HG02973 (cell line): ENCODE measurements at regions not wholly inside any gene's neighbourhood (a gene's known extent, or its start where the extent isn't known, plus 50 kb on each side); places are given as distances from the start of the nearest gene placed in this dataset.
"Not testable (repeated sequence)": the region's sequence is repeated elsewhere in the genome, so short reads cannot be mapped to it uniquely, and the experiment has no call there.

ENCODE experiments used
- ATAC-seq: cut with Tn5 transposase; IDR thresholded peaks from one replicate; pipeline ENCODE4 v1.9.1; 2021; ENCODE audit warnings: moderate library complexity; ENCODE audit not compliant: unreplicated experiment

- ATAC-seq: no peak
Observed at GRCh38 chr17:34045990-34046389, 209.1 kb upstream of the CCL2 start.

DNA sequence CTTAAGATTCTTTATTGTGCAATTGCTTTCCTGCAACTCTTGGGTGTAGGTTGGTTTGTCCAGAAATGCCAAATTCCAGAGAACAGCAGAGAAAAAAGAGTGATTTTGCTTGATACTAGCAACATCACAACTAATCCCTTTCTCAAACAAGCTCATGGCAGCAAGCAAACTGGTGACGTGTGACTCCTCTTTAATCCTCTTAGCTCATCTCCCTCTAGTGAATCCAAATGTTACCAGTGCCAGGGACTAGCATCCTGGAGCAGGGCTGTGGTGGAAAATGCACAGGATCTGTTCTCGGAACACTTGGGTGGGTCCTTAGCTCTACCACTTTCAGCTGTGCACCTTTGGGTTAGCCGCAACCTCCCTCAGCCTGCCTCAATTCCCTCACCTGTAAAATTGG lies 204.0 kb upstream of the CCL2 start:
- ATAC-seq: no peak

GRCh38 chr17:34054495-34054894 lies 200.6 kb upstream of the CCL2 start:
- ATAC-seq: no peak

- ATAC-seq: no peak
Observed at GRCh38 chr17:34055606-34056005, 199.5 kb upstream of the CCL2 start.

DNA sequence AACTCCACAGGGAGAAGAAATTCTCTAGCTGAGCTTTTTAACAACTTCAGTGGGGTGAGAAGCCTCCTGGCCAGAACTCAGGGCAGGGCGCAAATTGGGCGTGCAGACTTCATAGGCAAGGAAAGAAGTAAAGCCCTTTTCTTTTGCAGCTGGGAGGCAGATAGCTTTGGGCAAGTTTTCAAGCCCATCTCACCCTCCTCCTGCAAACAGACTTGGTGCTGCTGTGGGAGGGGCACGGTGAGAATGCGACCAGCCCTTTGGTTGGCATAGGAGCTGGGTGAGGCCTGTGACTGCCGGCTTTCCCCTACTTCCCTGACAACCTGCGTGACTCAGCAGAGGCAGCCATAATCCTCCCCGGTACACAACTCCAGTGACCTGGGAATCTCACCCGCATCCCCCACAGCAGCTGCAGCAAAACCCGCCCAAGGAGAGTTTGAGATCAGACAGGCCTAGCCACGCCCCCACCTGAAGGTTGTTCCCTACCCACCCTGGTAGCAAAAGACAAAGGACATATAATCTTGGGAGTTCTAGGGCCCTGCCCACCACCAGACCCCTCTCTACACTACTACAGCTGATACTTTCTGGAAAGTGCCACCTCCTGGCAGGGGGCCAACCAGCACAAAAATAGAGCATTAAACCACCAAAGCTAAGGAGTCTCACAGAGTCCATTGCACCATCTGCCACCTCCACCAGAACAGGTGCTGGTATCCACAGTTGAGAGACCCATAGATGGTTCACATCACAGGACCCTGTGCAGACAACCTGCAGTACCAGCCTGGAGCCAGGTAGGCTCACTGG lies 195.5 kb upstream of the CCL2 start:
- ATAC-seq: no peak

- ATAC-seq: no peak
Observed at GRCh38 chr17:34066528-34066927, 188.6 kb upstream of the CCL2 start.

- ATAC-seq: no peak
Observed at GRCh38 chr17:34067011-34067410, 188.1 kb upstream of the CCL2 start.

- ATAC-seq: no peak
Observed at GRCh38 chr17:34068571-34068970, 186.5 kb upstream of the CCL2 start.

- no peak for ATAC-seq
Observed at GRCh38 chr17:34070712-34071111, 184.4 kb upstream of the CCL2 start.

GRCh38 chr17:34071886-34072420 lies 183.1 kb upstream of the CCL2 start:
- ATAC-seq: no peak

- ATAC-seq: no peak
Observed at GRCh38 chr17:34075076-34075475, 180.0 kb upstream of the CCL2 start.

GRCh38 chr17:34076743-34077631 lies 178.1 kb upstream of the CCL2 start:
- ATAC-seq: no peak

GRCh38 chr17:34081269-34081668 lies 173.8 kb upstream of the CCL2 start:
- ATAC-seq: no peak

- no peak for ATAC-seq
Observed at GRCh38 chr17:34082404-34082803, 172.7 kb upstream of the CCL2 start.

GRCh38 chr17:34089042-34089441 lies 166.0 kb upstream of the CCL2 start:
- not testable (repeated sequence) for ATAC-seq

GRCh38 chr17:34090593-34090992 lies 164.5 kb upstream of the CCL2 start:
- no peak for ATAC-seq

DNA sequence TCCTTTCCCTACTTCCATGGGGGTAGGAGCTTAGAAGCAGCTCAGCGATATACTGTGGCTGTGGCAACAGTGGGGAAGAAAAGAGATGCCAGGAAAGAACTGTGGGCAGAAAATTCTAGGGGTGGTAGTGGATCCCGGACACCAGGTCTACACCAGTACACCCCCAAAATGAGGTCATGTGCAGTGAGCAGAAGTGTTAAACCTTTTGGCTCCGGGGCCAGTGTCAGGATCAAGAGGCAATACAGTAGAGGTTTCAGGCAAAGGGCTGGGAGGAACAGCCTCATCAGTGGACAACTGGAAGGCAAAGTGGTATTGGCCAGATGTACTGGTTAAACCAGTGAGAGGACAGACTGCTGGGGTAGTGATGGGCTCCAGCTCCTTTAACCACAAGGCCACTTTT lies 163.1 kb upstream of the CCL2 start:
- no peak for ATAC-seq

GRCh38 chr17:34095106-34095505 lies 160.0 kb upstream of the CCL2 start:
- ATAC-seq: no peak

GRCh38 chr17:34098699-34099098 lies 156.4 kb upstream of the CCL2 start:
- ATAC-seq: no peak

- no peak for ATAC-seq
Observed at GRCh38 chr17:34099859-34100515, 155.1 kb upstream of the CCL2 start.

DNA sequence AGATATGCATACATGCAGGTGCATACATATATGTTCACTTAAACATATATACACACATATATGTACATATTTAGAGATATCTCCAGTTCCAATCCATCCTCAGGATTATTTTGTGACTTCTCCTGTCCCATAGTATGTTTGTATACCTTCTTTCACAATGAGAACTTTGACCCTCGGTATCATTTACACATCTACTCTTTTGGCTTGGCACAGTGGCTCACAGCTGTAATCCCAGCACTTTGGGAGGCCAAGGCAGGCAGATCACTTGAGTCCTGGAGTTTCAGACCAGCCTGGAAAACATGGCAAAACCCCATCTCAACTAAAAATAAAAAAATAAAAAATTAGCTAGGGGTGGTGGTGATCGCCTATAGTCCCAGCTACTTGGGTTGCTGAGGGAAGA lies 148.1 kb upstream of the CCL2 start:
- ATAC-seq: no peak
